SHP77 treated with DMSO at 0.1 percent for 48 hours (cell line): ENCODE measurements at regions not wholly inside any gene's neighbourhood (a gene's known extent, or its start where the extent isn't known, plus 50 kb on each side); places are given as distances from the start of the nearest gene placed in this dataset.

Source experiments
- DNase-seq: peaks from one replicate; lab custom pipeline; 2025; lab: John Stamatoyannopoulos, UW

DNA sequence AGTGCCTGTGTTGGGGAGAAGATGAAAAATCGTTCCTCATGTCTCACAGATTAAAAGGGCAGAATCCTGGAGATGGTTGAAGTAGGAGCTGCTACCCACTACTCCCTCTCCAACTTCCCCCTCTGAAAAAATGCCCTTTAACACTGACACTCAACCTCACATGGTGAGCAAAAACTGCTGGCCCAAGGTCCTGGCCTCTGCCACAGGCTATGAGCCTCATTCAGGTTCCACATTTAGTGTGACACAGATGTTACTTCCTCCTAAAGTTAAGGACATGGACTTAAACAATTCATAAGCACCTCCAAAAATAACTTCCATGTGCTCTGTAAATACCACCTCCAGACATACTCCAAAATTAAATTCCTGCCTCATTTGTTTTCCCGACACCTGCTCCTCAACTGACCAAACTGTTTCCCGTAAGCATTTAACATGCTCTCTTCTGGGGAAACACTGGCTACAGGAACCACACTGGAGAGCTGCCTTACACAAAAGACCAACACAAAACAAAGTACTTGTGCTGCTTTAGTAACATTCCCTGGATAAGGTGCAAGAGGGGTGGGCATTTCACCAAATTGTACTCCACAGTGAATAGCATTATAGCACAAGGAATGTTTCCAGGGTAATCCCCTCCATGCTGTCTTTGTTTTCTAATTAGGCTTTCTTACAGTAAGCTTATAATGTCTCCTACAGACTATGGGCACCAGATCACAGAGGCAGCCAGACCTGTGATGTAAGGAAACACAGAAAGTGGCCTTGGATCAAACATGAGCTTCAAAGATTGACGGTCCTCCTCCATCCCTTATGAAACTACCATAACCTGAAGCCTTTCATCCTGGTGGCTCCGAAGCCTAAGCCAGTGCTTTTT lies 57.0 kb downstream of the PHLDA1 start:
- DNase-seq: peak; percentile 77

DNA sequence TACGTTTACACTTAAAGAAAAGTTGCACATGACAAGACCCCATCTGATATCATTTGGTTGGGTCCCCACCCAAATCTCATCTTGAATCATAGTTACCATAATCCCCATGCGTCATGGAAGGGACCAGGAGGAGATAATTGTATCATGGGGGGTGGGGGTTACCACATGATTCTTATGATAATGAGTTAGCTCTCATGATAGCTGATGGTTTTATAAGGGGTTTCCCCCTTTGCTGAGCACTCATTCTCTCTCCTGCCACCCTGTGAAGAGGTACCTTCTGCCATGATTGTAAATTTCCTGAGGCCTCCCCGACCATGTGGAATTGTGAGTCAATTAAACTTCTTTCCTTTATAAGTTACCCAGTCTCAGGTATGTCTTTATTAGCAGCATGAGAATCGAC lies 60.3 kb downstream of the PHLDA1 start:
- no peak for DNase-seq

DNA sequence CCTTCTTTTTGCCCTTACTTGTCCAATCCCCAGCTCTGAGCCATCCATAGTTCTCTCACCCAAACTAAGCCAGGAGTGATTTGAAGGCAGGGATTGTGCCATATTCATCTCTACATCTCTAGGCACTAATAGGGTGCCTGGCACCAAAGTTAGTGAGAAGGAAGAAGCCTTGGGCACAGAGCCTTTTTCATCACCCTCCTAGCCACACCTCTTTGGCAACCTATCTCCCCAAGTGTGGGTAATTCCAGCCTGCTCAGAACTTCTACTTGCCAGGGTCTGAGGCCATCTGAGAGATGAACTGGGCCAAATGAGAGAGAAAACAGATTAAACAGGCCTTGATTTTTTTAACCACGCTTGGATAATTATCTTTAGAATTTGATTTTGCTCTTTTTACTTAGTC lies 61.3 kb downstream of the PHLDA1 start:
- no peak for DNase-seq

DNA sequence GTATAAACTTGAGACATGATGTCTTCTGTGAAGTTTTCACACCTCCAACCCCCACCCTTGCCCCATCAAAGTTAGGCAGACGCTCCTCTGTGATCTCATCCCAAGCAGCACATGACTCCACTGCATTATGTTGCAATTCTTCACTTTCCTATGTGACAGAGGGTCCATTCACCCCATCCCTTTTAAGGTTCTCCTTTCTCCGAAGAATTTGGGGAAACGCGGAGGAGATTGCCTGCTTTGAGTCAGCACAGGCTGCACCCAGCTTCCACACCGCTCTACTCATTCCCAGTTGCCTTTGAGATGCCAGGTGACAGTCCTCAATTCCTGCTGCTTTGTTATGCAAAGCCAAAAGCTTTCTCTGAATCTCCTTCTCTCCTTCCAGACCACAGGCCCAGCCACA lies 61.8 kb downstream of the PHLDA1 start:
- no peak for DNase-seq

DNA sequence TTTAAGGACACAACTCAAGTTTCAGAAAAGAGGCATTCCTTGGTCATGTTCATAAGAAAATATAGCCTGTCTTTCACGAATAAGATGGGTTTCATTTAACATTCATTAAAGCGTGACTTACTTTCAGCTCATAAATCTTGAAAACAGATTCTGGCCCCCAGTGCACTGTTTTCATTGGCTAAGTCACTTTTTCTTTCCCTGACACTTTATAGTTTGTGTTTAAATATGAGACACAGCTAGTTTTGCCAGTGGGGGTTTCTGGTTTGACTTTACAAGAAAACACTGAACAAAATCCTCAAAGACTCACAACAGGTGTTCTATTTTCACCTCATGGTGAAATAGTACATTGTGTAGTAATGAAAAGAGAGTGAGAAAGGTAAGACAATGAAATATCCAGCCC lies 65.9 kb downstream of the PHLDA1 start:
- no peak for DNase-seq

DNA sequence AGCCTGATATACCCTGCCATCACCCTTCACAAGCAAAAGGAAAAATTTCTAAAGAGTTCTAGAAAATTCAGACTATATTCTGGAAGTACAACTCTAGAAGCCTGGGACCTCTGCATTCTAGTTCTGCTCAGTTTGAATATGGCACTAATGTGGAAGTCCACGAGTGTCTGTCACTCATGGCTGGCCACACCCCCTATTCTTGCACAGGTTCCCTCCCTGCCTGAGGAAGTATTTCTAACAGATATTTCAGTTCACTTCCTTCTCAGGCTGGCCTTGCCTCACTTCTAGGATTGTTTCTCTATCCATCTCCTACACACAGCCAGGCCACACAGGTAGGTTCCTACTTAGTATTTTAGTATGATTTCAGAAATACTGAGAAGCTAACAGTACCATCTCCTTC lies 67.4 kb downstream of the PHLDA1 start:
- DNase-seq: no peak

DNA sequence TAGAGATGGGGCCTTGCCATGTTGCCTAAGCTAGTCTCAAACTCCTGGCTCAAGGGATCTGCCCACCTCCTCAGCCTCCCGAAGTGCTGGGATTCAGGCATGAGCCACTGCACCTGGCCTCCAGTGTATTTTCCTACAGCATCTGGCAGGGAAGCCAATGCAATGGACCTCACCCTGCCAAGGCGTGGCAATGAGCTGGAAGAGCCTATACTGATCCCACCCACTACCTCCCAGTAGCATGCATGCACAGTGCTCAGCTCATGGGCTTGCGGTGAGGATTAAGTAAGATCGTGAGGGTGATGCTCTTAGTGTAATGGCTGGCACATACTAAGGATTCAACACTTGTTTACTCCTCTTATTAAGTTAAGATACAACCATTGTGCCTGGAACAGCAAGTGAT lies 69.7 kb downstream of the PHLDA1 start:
- no peak for DNase-seq

DNA sequence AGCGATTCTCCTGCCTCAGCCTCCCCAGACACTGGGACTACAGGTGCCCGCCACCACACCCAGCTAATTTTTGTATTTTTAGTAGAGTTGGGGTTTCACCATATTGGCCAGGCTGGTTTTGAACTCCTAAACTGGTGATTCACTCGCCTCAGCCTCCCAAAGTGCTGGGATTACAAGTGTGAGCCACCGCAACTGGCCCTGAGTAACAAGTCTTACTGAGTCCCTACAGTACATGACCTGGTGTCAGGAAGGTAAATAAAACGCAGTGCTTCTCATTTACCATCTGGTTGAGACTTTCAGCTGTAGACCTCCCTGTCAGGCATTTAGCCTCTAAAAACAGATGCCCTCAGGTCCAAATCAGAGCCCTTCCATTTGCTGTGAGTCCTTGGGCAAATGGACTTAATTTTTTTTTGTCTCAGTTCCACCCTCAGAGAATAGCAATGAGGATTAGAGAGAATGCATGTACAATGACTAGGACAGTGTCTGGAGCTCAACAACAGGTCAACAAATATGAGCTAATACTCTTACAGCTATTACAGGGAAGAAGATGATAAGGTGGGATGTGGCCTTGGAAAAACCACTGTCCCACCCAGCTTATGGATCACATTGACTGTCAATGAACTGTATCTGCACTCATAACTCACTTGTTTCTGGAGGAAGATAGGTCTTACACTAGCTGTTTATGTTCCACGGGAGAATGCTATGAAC lies 70.5 kb downstream of the PHLDA1 start:
- DNase-seq: no peak

DNA sequence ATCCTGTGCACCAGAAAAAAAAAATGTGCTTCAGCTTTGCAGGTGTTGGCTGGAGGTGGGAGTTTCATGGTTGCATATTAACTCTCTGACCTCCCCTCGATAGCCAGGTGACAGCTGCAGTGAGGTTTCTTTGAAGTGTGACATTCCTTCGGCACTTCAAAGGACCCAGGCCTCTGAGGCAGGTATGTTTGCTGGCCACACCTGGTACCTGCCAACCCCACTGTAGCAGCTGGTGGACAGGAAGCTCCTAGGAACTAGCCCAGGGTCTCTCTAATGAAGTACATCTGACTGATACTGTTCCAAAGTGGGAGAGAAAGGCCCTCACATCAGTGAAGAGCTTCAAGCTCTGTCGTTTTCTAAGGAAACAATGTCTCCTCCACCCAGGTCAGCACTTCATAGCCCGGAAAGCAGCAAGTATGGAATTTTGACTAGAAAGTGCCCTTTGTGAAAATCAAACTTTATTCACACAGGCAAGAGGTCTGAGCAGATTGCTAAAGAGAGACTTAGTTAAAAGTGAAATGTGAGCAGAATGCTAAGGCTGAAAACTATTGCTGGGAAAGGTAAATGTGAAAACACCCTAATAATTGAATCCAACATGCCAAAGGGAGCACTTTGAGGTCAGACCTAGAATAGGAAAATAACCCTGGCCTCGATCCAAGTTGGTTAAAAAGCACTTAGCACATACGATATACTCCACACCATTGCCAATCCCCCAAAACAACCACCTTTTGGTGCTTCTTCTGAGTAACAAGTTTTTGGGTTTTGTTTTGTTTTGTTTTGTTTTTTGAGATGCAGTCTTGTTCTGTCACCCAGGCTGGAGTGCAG lies 71.3 kb downstream of the PHLDA1 start:
- DNase-seq: no peak

DNA sequence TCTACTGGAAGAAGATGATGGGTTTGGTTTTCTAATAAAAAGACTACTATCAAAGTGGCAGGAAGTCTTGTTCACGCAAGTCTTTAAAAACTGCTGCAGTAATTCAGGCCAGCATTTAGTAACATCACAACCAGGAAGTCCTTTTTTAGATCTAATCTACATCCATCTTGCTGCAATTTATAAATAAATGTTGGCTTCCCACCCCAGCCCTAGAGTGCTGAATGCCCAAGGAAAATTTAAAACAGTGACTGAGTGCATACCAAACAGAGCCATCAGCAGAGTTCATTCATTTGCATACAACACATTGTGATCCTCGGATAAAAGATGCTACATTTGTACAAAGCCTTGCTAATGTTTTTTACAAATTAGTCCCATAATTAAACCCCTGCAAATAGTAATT lies 72.1 kb downstream of the PHLDA1 start:
- DNase-seq: no peak

DNA sequence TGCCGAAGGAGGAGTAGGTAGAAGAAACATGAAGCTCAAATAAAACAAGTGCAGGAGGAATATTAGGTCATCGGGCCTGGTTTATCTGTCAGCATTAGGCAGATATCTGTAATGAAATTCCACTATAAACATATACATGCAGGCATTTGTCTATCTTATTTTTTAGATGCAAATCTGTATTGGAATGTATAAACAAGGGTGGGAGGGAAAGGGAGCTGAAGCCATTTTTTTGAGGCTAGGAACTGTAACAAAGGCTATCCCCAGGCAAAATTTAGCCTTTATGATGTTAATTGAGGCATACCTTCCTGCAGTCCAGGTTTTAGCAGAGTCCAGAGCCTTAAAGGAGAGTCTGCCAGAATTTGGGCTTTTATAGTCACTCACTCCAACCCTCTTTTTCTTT lies 72.5 kb downstream of the PHLDA1 start:
- DNase-seq: no peak

DNA sequence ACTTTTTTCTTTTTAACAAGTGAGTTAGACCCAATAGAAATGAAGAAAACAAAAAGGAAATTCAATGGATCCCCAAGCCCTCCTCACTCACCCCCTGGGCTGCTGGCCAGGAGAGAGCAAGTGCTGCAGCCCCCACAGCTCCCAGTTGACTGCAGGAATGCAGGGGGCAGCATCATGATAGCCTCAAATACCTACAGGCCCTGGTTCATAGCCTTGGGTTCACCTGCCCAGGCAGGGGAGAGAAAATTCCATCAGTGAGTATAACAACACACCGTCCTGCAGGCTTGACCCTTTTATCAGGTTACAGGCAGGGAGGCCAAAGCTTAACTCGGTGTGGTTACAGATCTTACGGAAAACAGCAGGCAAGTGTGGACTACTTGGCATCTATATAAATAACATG lies 76.3 kb downstream of the PHLDA1 start:
- DNase-seq: no peak

DNA sequence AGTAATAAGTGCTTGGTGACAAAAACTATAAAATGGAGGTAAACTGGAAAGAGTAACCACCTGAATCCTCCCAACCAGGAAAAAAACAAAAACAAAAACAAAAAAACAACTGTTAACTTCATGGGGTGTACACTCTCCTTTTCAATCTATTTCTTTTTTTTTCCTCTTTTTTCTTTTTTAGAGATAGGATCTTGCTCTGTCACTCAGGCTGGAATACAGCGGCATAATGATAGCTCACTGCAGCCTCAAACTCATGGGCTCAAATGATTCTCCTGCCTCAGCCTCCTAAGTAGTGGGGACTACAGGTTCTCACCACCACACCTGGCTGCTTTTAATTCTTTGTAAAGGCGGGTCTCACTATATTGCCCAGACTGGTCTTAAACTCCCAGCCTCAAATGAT lies 76.8 kb downstream of the PHLDA1 start:
- no peak for DNase-seq

DNA sequence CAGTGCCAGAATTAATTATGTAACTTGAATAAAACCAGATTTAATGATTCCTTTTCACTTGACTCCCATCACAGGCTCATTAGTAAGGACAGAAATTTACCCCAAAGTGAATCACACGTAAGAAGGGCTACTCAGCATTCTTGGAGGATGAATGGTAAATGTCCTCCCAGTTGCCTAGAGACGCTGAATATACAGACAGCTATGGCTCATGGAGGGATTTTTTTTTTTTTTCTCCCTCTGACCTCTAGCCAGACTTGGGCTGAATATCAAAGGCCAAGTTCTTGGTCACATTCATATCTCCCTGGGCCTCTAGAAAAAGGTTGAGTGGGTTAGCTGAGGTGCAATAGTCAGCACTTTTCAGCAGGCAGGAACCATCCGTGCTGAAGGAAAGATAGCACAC lies 77.5 kb downstream of the PHLDA1 start:
- no peak for DNase-seq

DNA sequence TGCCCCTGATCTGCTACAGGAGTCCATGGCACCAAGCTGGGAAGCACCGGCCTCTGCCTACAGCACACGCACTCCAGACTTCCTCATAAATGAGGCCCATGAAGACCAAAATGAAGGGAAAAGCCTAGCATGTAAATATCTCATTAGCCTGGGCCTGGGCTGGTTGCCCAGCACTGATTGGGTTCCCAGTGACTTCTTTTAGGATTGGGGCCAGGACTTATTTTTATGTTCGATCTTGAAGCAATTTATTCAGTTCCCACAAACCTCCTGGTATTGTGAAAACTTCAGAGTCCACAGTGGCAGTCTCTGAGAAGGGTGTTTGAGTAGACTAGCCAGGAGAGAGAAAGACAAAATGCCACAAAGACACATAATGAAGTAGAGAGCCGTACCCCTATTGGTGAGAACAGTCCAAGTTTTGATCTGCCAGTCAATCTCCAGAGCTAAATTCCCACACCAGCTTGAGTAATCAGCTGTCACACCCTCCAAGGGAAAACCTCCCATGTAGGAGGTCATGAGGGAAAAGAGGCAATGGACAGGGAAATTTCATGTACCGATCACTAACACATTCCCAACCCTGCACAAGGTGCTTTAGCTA lies 78.2 kb downstream of the PHLDA1 start:
- DNase-seq: no peak

DNA sequence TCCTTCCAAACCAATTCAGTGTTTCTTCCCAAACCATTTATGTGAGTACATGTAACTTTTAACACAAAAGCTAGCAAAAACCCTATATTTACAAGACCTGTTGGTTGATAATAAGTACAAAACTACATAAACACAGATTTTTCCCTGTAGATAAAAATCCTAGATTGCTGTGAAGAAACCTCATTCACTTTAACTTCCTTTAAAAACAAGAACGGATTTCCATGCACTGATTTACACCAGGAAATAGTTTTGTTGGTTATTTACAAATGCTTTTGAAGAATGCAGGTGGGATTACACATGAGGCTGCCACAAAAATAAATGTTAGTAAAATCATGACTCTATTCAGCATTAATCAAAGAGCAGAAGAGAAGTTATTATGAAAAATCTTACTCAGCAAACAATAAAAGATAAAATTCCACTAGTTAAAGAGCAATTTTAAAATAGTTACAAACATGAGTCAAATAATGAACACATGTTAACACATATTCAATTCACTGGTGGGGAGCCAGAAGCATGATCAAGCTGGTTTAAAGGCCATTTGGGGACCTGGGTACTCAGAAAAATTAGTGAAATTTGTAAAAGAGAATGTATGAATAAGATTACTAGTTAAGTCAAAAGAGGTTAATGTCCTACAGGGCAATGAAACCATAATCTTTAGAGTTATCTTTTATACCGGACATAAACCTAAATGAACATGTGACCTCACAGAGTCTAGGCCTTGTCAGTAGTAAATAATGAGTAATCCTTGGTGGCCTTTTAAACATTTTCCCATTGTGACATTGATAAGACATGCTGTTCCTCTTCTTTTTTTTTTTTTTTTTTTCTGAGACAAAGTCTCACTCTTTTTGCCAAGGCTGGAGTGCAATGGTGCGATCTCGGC lies 79.9 kb downstream of the PHLDA1 start:
- no peak for DNase-seq

DNA sequence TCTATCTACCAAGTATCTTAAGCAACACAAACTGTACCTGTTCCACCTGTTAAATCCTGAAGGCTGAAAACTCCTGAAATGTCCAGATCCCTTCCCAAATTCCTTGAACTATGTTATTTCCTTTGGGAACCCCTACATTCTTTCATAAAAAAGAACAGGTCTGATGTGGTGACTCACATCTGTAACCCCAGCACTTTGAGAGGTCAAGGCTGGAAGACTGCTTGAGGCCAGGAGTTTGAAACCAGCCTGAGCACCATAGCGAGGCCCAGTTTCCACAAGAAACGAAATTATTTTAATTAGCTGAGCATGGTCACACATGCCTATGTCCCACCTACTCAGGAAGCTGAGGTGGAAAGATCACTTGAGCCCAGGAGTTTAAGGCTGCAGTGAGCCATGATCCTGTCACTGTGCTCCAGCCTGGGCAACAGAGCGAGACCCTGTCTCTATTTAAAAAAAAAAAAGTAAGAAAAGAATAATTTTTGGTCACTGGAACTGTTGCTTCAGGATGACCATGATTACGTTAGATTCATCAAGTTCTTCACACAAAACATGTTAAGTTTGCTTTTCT lies 84.3 kb downstream of the PHLDA1 start:
- no peak for DNase-seq

DNA sequence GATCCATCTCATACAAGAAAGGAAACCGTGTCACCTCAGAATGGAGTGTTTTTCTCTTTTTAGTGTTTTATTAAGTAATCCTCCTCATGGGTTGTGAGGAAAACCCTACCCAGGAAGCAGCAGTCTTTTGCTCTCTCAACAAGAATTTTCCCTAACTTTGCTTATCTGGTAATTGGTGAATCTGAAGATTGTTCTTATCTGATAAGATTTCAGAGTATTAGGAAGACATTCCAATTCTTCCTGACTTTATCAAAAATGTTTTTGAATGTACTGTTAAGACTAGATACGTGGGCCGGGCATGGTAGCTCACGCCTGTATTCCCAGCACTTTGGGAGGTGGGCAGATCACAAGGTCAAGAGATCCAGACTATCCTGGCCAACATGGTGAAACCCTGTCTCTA lies 86.0 kb downstream of the PHLDA1 start:
- DNase-seq: no peak

DNA sequence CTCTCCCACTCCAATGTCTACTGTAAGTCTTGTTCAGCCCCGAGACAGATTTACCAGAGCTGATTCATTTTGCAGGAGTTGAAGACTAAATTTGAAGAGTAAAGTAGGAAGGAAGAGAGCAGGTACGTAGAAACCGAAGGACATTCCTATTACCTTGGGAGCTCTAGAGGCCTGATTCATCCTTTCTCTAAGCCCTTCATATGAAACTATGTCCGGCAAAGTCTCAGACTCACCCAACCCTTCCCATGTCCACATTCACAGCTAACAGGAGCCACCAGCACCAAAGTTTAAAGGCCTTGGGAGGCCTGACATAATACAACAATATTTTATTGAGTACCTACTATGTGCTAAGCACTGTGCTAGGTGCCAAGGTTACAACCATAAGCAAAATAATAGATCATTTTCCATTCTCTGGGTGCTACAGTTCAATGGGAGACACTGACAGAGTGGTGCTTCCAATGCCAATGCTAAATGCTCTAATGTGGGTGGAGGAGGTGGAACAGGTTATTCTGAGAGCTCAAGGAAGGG lies 86.6 kb downstream of the PHLDA1 start:
- no peak for DNase-seq

DNA sequence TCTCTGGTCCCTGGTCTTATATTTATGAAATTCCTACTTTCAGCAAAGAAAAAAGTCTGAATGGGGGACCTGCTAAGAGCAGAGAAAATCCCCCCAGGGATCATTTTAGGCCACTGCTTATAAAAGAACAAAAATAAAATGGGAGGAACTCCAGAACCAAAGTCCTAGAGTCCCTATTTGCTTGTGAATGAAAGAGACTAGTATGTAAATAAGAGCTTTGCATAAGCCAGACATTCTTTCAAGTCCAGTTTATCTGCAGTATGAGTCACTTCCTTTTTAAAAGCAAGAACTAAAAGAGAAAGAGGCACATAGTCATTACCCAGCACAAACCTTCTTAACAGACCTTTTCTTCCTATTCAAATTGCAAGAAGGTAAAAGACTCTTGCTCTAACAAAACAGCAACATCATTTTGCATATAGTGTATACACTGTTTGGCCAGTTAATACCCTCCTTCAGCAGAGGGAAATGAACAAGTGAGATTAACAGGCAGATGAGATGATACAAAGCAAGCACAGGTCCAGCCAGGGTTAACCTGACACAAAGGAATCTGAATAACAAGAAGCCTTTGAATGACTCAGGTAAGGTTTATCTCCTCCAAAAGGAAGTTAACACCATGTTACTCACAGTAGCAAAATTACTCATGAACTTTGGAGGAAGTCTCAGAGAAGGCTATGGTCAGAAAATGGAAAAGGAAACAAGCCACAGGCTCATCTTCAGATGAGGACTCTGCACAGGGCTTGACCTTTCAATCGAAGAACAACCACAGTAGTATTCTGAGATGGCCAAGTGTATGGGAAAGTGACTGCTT lies 87.3 kb downstream of the PHLDA1 start:
- DNase-seq: no peak
